GM13977 (cell line): ENCODE measurements at regions not wholly inside any gene's neighbourhood (a gene's known extent, or its start where the extent isn't known, plus 50 kb on each side); places are given as distances from the start of the nearest gene placed in this dataset.

ENCODE experiments used
- DNase-seq: peaks from one replicate; pipeline ENCODE4 v3.0.0; 2012; ENCODE audit warnings: low spot score
- CTCF ChIP-seq: IDR thresholded peaks from 2 replicates; pipeline ENCODE4 v1.5.1; 2012; ENCODE audit warnings: mild to moderate bottlenecking, control low read depth; ENCODE audit not compliant: insufficient read depth; ENCODE audit errors: extremely low read depth, missing control alignments
- in situ Hi-C: fragments of 300-500 bp; cut with MboI; formaldehyde crosslinking; loops from one replicate; pipeline ENCODE4 v1.12.0; 2022; ENCODE audit warnings: low sequenced_read_pairs, low pct_unique_long_range_greater_than_20kb, mixed read lengths, inconsistent platforms; ENCODE audit not compliant: unreplicated experiment

GRCh38 chr15:97598353-97598798 lies 362.1 kb upstream of the ARRDC4 start:
- in situ Hi-C loops = no loop called here
- no peak for TF ChIP-seq CTCF
- DNase-seq = no peak

GRCh38 chr15:97600190-97600589 lies 360.3 kb upstream of the ARRDC4 start:
- in situ Hi-C loops = no loop called here
- no peak for TF ChIP-seq CTCF
- DNase-seq = no peak

GRCh38 chr15:97604677-97605076 lies 355.8 kb upstream of the ARRDC4 start:
- in situ Hi-C loops = no loop called here
- no peak for DNase-seq
- TF ChIP-seq CTCF = no peak

GRCh38 chr15:97615114-97615513 lies 345.4 kb upstream of the ARRDC4 start:
- no peak for DNase-seq
- no peak for TF ChIP-seq CTCF
- in situ Hi-C loops = no loop called here

GRCh38 chr15:97623091-97623661 lies 337.3 kb upstream of the ARRDC4 start:
- in situ Hi-C loops = no loop called here
- DNase-seq = no peak
- TF ChIP-seq CTCF = no peak

DNA sequence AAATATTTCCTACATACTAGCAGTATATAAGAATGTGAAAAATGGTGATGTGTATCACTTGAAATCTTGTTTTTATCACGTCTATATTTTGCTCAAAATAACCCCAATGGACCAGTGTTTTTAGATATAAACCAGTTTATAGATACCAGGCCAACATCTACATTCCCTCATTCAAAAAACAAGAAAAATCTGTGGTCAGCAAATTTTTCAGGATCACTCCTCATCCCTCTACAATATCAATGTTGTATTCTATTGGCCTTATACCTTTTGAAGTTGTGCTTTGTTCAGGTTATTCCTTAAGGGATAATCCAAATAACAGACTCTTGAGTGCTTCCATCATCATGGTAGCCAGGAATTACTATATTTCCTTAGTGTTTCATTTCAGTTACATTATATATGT lies 332.9 kb upstream of the ARRDC4 start:
- in situ Hi-C loops = no loop called here
- no peak for DNase-seq
- no peak for TF ChIP-seq CTCF

DNA sequence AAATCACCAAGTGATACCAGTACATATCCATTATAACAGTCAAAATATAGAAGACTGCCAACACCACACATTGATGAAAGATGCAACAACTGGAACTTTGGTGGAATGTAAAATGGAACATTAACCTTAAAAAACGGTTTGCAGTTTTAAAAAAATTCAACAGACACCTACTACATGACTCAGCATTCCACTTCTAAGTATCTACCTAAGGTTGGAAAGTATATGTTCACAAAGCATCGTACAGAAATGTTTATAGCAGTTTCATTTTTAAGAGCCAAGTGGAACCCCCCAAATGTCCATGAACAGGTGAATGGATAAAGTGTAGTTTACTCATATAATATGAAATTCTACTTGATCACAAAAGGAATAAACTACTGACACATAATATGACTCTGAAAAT lies 314.7 kb upstream of the ARRDC4 start:
- in situ Hi-C loops = no loop called here
- DNase-seq = no peak
- TF ChIP-seq CTCF = no peak
